Neural cell (in vitro differentiated cells): ENCODE measurements at regions not wholly inside any gene's neighbourhood (a gene's known extent, or its start where the extent isn't known, plus 50 kb on each side); places are given as distances from the start of the nearest gene placed in this dataset.

Experiments
- EP300 ChIP-seq: fragments of 450-650 bp; conservative IDR thresholded peaks from 2 replicates; pipeline ENCODE4 v1.6.1; 2014; ENCODE audit warnings: antibody characterized with exemption, mild to moderate bottlenecking, moderate library complexity; ENCODE audit not compliant: poor library complexity, severe bottlenecking
- EZH2 ChIP-seq: fragments of 200-600, 300-800 bp; shearing (Covaris generic), sonication (generic); IDR thresholded peaks from 2 replicates; pipeline ENCODE4 v1.6.1; 2014; ENCODE audit warnings: antibody characterized with exemption, low read length, borderline replicate concordance, mild to moderate bottlenecking; ENCODE audit not compliant: insufficient read depth, poor library complexity, severe bottlenecking
- POLR2AphosphoS5 ChIP-seq: IDR thresholded peaks from 2 replicates; pipeline ENCODE4 v1.6.1; 2012
- RAD21 ChIP-seq: fragments of 450-650 bp; conservative IDR thresholded peaks from 2 replicates; pipeline ENCODE4 v1.6.1; 2014; ENCODE audit warnings: antibody characterized with exemption, mild to moderate bottlenecking, moderate library complexity
- TAF1 ChIP-seq: IDR thresholded peaks from 2 replicates; pipeline ENCODE4 v1.6.1; 2012; ENCODE audit warnings: low read depth
- TF ChIP-seq, protein P1 (sequence below): fragments of 450-650 bp; IDR thresholded peaks from 2 replicates; pipeline ENCODE4 v1.5.1; 2014; ENCODE audit warnings: antibody characterized with exemption, mild to moderate bottlenecking, moderate library complexity; ENCODE audit not compliant: poor library complexity, severe bottlenecking
- TF ChIP-seq, protein P2 (sequence below): IDR thresholded peaks from 2 replicates; pipeline ENCODE4 v1.6.1; 2012; ENCODE audit warnings: borderline replicate concordance

DNA sequence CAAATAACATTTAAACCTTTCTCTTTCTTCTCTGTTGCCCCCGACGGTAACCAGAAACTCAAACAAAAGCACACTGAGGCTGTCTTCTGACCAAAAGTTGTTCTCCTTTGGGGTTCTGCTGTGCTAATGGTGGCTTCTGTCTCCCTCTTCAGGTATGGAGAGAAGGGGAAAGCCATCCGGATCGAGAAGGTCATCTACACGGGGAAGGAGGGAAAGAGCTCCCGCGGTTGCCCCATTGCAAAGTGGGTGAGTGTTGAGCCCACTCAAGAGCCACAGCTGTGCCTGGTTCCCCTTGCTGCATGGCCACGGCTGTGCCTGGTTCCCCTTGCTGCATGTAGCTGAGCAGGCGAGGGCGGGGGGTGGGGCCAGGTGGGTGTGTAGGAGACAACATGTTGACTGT is 67.4 kb downstream of the BOLA3 start:
- TF ChIP-seq, protein P1, sequence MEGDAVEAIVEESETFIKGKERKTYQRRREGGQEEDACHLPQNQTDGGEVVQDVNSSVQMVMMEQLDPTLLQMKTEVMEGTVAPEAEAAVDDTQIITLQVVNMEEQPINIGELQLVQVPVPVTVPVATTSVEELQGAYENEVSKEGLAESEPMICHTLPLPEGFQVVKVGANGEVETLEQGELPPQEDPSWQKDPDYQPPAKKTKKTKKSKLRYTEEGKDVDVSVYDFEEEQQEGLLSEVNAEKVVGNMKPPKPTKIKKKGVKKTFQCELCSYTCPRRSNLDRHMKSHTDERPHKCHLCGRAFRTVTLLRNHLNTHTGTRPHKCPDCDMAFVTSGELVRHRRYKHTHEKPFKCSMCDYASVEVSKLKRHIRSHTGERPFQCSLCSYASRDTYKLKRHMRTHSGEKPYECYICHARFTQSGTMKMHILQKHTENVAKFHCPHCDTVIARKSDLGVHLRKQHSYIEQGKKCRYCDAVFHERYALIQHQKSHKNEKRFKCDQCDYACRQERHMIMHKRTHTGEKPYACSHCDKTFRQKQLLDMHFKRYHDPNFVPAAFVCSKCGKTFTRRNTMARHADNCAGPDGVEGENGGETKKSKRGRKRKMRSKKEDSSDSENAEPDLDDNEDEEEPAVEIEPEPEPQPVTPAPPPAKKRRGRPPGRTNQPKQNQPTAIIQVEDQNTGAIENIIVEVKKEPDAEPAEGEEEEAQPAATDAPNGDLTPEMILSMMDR: no peak
- TF ChIP-seq EZH2 (no peak), POLR2AphosphoS5 (no peak), EP300 (no peak), RAD21 (no peak), TAF1 (no peak)
- TF ChIP-seq, protein P2, sequence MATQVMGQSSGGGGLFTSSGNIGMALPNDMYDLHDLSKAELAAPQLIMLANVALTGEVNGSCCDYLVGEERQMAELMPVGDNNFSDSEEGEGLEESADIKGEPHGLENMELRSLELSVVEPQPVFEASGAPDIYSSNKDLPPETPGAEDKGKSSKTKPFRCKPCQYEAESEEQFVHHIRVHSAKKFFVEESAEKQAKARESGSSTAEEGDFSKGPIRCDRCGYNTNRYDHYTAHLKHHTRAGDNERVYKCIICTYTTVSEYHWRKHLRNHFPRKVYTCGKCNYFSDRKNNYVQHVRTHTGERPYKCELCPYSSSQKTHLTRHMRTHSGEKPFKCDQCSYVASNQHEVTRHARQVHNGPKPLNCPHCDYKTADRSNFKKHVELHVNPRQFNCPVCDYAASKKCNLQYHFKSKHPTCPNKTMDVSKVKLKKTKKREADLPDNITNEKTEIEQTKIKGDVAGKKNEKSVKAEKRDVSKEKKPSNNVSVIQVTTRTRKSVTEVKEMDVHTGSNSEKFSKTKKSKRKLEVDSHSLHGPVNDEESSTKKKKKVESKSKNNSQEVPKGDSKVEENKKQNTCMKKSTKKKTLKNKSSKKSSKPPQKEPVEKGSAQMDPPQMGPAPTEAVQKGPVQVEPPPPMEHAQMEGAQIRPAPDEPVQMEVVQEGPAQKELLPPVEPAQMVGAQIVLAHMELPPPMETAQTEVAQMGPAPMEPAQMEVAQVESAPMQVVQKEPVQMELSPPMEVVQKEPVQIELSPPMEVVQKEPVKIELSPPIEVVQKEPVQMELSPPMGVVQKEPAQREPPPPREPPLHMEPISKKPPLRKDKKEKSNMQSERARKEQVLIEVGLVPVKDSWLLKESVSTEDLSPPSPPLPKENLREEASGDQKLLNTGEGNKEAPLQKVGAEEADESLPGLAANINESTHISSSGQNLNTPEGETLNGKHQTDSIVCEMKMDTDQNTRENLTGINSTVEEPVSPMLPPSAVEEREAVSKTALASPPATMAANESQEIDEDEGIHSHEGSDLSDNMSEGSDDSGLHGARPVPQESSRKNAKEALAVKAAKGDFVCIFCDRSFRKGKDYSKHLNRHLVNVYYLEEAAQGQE: no peak
